ENCODE measurements at regions not wholly inside any gene's neighbourhood (a gene's known extent, or its start where the extent isn't known, plus 50 kb on each side); places are given as distances from the start of the nearest gene placed in this dataset.

DNA sequence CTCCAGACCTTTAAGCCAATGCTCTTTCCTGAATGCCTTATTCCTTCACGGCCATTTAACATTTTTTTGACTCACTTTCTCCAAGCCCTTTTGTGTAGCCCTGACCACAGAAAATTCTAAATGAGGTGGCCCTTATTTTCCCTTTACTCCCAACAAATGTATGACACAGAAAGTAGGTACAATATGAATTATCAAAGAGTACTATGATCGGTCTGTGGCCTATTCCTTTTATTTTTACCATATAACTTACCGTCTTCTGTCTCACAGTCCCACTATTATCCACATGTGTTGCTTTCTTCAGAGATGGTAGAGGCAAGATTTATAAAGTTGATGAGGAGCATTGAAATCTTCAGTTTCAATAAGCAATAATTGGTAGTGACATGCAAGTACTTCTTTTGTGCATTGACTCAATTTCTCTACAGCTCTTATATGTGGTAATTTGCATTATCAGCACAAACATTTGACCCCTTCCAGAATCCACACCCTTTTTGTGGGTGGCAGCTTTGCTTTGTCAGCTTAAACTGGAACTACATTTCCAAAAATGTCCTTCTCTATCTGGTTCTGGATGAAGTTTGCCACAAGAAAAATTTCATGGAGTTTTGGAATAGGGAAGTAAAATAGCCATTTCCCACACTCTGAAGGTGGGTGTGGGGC lies 143.8 kb upstream of the GADL1 start:
- H3K9me3 Mint-ChIP-seq = peaks cover 8 to 10% of the 10 kb centered on the region in 2 experiments; a peak in 4 of 5 replicates

More for the DNA sequence above, 143.8 kb upstream of the GADL1 start:
- Histone ChIP-seq H3K79me1 (ENCODE audit: insufficient read depth, low read depth, low read length, poor library complexity, severe bottlenecking) (no peaks in the 10 kb centered on the region), H4K8ac (replicated peaks; ENCODE audit: insufficient read length, low read depth, low read length) (no peak overlapping the region), H2BK120ac (ENCODE audit: low read depth, low read length, poor library complexity, severe bottlenecking) (no peak overlapping the region), H3K79me2 (ENCODE audit: insufficient read depth, low read length) (no peaks in the 10 kb centered on the region), H3K4me1 (ENCODE audit: insufficient read depth, low read length) (no peaks in the 10 kb centered on the region; the same call in 1 of the 2 replicates), H3K56ac (ENCODE audit: insufficient read length, low read depth, low read length) (no peak overlapping the region), H3K23ac (ENCODE audit: insufficient read length, low read depth, low read length) (no peak overlapping the region), H3K27me3 (ENCODE audit: insufficient read depth, low read length) (no peaks in the 10 kb centered on the region), H3K4ac (ENCODE audit: low read depth, low read length) (no peak overlapping the region), H3T11ph (ENCODE audit: low read length) (no peak overlapping the region), H3K4me2 (ENCODE audit: insufficient read depth, insufficient read length, low read length) (no peak overlapping the region), H4K91ac (ENCODE audit: insufficient read length, low read depth, low read length) (no peak overlapping the region), H2BK20ac (ENCODE audit: low read depth, low read length, poor library complexity, severe bottlenecking) (no peak overlapping the region), H3K18ac (ENCODE audit: insufficient read length, low read depth, low read length) (no peak overlapping the region), H2BK15ac (ENCODE audit: low read depth, low read length) (no peak overlapping the region), H3K9ac (ENCODE audit: extremely low read depth, insufficient read length, low read length) (no peak overlapping the region), H4K20me1 (ENCODE audit: control insufficient read depth, insufficient read depth, insufficient read length) (no peaks in the 10 kb centered on the region), H4K5ac (ENCODE audit: insufficient read length, low read depth, low read length) (no peak overlapping the region), H2AK5ac (ENCODE audit: insufficient read length, low read length) (no peak overlapping the region), H3K9me3 (ENCODE audit: control insufficient read depth, low read depth, low read length) (peaks cover 7% of the 10 kb centered on the region), H3K23me2 (ENCODE audit: insufficient read length, low read depth, low read length, poor library complexity, severe bottlenecking) (no peaks in the 10 kb centered on the region), H3K27ac (ENCODE audit: insufficient read length, low read depth, low read length) (no peak overlapping the region), H3K14ac (ENCODE audit: insufficient read depth, low read length) (no peak overlapping the region), H2AFZ (ENCODE audit: low read length) (no peak overlapping the region), H2BK5ac (ENCODE audit: insufficient read length, low read length) (no peak overlapping the region), H2BK12ac (ENCODE audit: insufficient read length, low read depth, low read length) (no peak overlapping the region)
- Mint-ChIP-seq H3K36me3 (ENCODE audit: insufficient read depth in 1 of 3, low read depth in 3 of 3) (peaks cover 5 to 11% (median 8%) of the 10 kb centered on the region in 3 experiments; a peak in 6 of 7 replicates), H3K27ac (no peak overlapping the region), H3K27me3 (ENCODE audit: low read depth) (peaks cover 1% of the 10 kb centered on the region; the same call in 1 of the 2 replicates), H3K4me1 (peaks cover 9 to 14% of the 10 kb centered on the region in 2 experiments), H3K4me3 (no peak overlapping the region)
- TF ChIP-seq, protein P1, sequence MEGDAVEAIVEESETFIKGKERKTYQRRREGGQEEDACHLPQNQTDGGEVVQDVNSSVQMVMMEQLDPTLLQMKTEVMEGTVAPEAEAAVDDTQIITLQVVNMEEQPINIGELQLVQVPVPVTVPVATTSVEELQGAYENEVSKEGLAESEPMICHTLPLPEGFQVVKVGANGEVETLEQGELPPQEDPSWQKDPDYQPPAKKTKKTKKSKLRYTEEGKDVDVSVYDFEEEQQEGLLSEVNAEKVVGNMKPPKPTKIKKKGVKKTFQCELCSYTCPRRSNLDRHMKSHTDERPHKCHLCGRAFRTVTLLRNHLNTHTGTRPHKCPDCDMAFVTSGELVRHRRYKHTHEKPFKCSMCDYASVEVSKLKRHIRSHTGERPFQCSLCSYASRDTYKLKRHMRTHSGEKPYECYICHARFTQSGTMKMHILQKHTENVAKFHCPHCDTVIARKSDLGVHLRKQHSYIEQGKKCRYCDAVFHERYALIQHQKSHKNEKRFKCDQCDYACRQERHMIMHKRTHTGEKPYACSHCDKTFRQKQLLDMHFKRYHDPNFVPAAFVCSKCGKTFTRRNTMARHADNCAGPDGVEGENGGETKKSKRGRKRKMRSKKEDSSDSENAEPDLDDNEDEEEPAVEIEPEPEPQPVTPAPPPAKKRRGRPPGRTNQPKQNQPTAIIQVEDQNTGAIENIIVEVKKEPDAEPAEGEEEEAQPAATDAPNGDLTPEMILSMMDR (conservative IDR thresholded peaks at IDR 0.05) = no peak
- no peak for DNase-seq
- WGBS (ENCODE audit: extremely low coverage, insufficient read length, low lambda C conversion rate) = no CpG with 5 or more reads among the region's 3 CpGs
